PC-9 (cell line): ENCODE measurements at regions not wholly inside any gene's neighbourhood (a gene's known extent, or its start where the extent isn't known, plus 50 kb on each side); places are given as distances from the start of the nearest gene placed in this dataset.

ENCODE experiments used
- EZH2 ChIP-seq: fragments of 200-600 bp; sonication (generic); IDR thresholded peaks from 2 replicates; pipeline ENCODE4 v1.8.0; 2017; ENCODE audit warnings: antibody characterized with exemption, low read depth
- TF ChIP-seq, protein P1 (sequence below): fragments of 200-600 bp; sonication (generic); conservative IDR thresholded peaks from 2 replicates; pipeline ENCODE4 v1.6.1; 2017; ENCODE audit warnings: mixed run types, antibody characterized with exemption, mild to moderate bottlenecking, moderate library complexity

DNA sequence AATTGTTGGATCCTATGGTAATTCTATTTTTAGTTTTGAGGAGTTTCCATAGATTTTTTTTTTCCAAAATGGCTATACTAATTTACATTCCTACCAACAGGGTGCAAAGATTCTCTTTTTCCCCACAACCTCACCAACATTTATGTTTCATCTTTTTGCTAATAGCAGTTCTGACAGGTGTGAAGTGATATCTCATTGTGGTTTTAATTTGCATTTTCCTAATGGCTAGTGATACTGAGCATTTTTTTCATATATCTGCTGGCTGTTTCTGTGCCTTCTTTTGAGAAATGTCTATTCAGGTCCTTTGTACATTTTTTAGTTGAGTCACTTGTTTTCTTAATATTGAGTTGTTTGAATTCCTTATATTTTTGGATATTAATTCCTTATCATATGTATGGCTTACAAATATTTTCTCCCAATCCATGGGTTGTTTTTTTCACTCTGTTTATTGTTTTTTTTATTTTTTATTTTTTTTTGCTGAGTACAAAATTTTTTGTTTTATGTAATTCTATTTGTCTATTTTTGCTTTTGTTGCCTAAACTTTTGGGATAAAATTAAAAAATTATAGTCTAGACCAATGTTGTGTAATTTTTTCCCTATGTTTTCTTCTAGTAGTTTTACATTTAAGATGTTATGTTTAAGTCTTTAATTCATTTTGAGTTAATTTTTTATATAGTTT is 205.9 kb upstream of the ADCY1 start:
- TF ChIP-seq, protein P1, sequence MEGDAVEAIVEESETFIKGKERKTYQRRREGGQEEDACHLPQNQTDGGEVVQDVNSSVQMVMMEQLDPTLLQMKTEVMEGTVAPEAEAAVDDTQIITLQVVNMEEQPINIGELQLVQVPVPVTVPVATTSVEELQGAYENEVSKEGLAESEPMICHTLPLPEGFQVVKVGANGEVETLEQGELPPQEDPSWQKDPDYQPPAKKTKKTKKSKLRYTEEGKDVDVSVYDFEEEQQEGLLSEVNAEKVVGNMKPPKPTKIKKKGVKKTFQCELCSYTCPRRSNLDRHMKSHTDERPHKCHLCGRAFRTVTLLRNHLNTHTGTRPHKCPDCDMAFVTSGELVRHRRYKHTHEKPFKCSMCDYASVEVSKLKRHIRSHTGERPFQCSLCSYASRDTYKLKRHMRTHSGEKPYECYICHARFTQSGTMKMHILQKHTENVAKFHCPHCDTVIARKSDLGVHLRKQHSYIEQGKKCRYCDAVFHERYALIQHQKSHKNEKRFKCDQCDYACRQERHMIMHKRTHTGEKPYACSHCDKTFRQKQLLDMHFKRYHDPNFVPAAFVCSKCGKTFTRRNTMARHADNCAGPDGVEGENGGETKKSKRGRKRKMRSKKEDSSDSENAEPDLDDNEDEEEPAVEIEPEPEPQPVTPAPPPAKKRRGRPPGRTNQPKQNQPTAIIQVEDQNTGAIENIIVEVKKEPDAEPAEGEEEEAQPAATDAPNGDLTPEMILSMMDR: no peak
- no peak for TF ChIP-seq EZH2
